ENCODE measurements at regions not wholly inside any gene's neighbourhood (a gene's known extent, or its start where the extent isn't known, plus 50 kb on each side); places are given as distances from the start of the nearest gene placed in this dataset.

DNA sequence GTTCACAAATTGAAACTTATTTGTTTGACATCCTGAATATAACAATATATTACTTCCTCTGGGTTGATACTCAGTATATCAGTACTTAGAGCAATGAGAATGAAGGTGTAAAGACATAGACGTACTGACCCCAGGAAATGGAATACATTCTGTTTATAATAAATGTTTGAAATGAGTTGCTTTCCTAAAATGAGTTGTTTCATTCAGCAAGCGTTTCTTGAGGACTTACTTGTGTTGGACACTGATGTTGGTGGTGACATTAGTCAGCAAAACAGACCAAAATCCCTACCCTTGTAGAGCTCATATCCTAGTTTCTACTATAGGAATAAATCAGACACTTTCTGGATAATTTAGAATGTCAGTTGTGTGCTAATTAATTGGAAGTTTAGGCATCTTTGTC, 184.3 kb downstream of the ZDHHC21 start:
- no peak overlapping the region for H3K4me3 ChIP-seq (ENCODE audit: low read depth, low read length)
- no peak for TF ChIP-seq CTCF (conservative IDR thresholded peaks at IDR 0.05; ENCODE audit: low read depth, low read length)
- DNase-seq (ENCODE audit: low read depth): no peak

GRCh38 chr9:14501366-14501765, 187.4 kb upstream of the NFIB start:
- no peak for DNase-seq (ENCODE audit: low read depth)
- TF ChIP-seq CTCF (conservative IDR thresholded peaks at IDR 0.05; ENCODE audit: low read depth, low read length): no peak
- H3K4me3 ChIP-seq (ENCODE audit: low read depth, low read length): no peak overlapping the region

GRCh38 chr9:14500705-14501104, 186.8 kb upstream of the NFIB start:
- H3K4me3 ChIP-seq (ENCODE audit: low read depth, low read length): no peak overlapping the region
- no peak for TF ChIP-seq CTCF (conservative IDR thresholded peaks at IDR 0.05; ENCODE audit: low read depth, low read length)
- no peak for DNase-seq (ENCODE audit: low read depth)

DNA sequence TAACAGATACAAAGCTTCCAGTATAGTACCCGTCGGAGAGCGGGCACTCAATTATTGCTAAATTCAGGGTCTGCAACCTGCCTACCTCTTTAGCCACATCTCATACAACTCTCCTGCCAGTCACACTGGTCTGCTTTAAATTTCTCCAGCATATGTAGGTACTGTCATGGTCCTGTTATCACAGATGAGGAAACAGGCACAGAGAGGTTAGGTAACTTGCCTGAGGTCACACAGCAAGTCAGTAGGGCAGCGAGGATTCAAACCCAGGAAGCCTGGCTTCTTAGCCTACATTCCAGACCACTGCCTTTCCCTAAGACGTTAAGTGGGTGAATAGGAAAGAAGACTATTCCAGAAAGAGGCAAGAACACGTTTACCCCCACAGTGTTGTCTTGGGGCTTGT, 186.0 kb upstream of the NFIB start:
- TF ChIP-seq CTCF (conservative IDR thresholded peaks at IDR 0.05; ENCODE audit: low read depth, low read length): no peak
- no peak for DNase-seq (ENCODE audit: low read depth)
- no peak overlapping the region for H3K4me3 ChIP-seq (ENCODE audit: low read depth, low read length)

DNA sequence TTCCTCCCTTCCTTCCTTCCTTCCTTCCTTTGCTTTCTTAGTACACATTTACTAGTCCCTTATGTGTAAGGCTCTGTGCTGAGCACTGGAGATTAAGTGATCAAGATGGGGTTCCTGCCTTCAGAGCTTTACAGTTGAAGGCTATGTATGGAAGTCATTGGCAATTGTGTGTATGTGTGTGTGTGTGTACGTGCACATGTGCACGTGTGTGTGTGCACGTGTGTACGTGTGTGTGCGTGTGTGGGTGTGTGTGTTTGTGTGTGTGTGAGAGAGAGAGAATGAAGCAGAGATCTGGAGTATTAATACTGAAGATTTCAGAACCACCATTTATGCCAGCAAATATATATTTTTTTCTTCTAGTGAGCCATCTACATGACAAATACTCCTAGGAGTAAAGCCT, 184.9 kb upstream of the NFIB start:
- no peak for TF ChIP-seq CTCF (conservative IDR thresholded peaks at IDR 0.05; ENCODE audit: low read depth, low read length)
- DNase-seq (ENCODE audit: low read depth): no peak
- H3K4me3 ChIP-seq (ENCODE audit: low read depth, low read length): no peak overlapping the region

GRCh38 chr9:14497476-14497875, 183.5 kb upstream of the NFIB start:
- no peak overlapping the region for H3K4me3 ChIP-seq (ENCODE audit: low read depth, low read length)
- TF ChIP-seq CTCF (conservative IDR thresholded peaks at IDR 0.05; ENCODE audit: low read depth, low read length): no peak
- no peak for DNase-seq (ENCODE audit: low read depth)

DNA sequence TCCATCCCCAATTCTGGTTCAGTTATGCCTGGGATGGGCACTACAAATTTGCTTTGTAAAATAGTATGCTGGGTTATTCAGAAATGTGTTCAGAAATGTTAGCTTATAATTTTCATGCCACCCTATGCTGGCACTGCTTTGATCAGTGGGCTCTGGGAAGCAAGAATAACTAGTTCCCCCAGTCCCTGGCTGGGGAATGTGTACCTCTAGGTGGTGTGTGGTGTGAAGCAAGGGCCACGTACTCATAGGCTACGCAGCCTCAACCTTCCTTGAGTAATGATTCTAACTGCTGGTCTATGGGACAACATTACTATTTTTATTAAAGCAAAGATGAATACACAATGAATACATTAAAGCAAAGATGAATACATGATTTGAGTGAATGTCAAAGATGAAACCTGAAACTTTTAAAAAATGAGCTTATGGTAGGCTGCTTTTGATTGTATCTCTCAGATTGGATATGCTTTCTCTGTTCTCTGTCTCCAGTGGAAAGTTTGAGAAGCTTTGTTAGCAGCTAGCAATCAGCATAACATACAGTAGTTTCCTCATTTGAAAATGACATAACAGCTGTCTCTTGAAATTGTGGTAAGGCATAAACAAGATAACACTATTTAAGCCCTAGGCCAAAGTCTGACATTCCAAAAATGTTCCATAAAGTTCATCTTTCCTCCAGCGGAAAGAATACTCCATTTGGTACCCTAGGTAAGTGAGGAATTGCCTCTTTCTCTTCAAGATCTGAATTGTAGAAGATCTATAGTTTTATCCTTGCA, 174.7 kb upstream of the NFIB start:
- DNase-seq (ENCODE audit: low read depth): no peak
- TF ChIP-seq CTCF (conservative IDR thresholded peaks at IDR 0.05; ENCODE audit: low read depth, low read length): no peak

More for the DNA sequence above, 174.7 kb upstream of the NFIB start:
- no peak overlapping the region for H3K4me3 ChIP-seq (ENCODE audit: low read depth, low read length)

Measured in epithelial cell of proximal tubule (primary cell).